ENCODE measurements at regions not wholly inside any gene's neighbourhood (a gene's known extent, or its start where the extent isn't known, plus 50 kb on each side); places are given as distances from the start of the nearest gene placed in this dataset.
A peak's percentile ranks its signal among the peaks of the same experiment; 100 is the strongest.

DNA sequence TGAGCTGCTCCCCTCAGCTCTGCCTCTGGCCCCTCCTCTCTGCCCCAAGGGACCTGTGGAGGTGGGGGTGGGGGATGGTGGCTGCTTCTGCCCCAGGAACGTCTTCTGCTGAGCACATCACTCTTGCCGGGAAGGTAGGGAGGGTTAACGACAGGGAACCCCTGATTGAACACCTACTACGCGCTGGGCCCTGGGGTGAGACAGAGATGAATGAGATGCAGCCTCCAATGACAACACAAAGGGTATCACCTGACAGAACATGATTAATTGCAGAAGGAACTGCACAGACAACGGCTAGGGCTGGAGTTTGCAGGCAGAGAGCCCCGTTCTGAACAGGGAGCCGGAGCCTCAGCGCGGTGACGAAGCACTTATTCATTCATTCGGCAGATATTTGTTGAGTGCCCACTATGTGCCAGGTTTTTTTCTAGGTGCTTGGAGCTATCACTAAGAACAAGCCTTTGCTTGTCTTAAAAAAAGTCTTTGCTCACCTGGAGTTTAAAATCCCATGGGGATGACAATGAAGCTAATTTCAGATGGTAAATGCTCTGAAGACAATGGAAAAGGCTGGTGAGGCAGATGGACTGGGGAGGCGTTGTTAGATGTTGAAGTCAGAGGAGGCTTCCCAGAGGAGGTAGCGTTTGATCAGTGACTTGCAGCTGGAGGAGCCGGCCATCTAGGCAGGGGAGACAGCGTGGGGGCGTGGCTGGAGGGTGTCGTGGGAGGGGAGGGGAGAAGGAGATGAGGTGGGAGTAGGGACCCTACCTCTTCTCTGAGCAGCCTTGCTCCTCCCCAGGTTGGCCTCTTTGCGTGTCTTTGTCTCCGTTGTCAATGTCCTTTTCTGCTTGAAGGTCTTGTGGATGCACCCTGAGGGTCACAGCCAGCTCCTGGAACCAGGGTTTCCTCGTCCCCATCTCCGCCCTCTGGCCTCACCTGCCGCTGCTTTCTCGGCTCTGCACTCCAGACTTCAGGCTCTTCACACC, 103.1 kb upstream of the CSF3R start:
- no peaks in the 10 kb centered on the region for H3K36me3 Mint-ChIP-seq (ENCODE audit: low read depth)
- DNase-seq, result peak; percentile 48
- H3K9me3 Mint-ChIP-seq, result no peaks in the 10 kb centered on the region
- H3K4me1 Mint-ChIP-seq, result peaks cover 97% of the 10 kb centered on the region
- H3K27me3 Mint-ChIP-seq (ENCODE audit: low read depth, poor library complexity), result peaks cover 9% of the 10 kb centered on the region
- peak overlapping the region; percentile 31 for H3K27ac Mint-ChIP-seq
- TF ChIP-seq, protein P1, sequence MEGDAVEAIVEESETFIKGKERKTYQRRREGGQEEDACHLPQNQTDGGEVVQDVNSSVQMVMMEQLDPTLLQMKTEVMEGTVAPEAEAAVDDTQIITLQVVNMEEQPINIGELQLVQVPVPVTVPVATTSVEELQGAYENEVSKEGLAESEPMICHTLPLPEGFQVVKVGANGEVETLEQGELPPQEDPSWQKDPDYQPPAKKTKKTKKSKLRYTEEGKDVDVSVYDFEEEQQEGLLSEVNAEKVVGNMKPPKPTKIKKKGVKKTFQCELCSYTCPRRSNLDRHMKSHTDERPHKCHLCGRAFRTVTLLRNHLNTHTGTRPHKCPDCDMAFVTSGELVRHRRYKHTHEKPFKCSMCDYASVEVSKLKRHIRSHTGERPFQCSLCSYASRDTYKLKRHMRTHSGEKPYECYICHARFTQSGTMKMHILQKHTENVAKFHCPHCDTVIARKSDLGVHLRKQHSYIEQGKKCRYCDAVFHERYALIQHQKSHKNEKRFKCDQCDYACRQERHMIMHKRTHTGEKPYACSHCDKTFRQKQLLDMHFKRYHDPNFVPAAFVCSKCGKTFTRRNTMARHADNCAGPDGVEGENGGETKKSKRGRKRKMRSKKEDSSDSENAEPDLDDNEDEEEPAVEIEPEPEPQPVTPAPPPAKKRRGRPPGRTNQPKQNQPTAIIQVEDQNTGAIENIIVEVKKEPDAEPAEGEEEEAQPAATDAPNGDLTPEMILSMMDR (IDR thresholded peaks at IDR 0.05), result no peak
- peak overlapping the region; percentile 40 for H3K4me3 Mint-ChIP-seq

DNA sequence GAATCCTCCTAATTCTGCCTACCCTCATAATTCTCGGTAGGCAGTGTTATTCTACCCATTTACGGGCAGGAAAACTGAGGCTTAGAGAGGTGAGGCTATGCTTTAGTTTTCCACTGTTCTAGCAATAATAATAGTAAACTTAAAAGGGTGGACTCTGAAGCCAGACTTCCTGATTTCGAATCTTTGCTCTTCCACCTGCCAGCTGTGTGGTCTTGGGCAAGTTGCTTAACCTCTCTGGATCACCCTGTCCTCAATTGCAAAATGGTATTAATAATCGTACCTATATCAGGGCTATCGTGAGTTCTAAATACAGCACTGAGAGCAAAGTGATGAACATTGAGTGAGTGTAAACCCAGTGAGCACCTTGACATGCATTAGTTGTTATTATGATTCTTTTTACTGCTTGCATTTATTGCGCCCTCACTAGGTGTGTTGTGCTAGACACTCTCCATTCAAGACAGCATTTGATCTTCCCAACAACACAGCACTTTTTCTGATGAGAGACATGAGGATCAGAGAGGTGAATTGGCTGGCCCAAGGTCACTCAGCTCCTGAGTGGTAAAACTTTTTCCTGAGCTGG, 102.3 kb upstream of the CSF3R start:
- Mint-ChIP-seq H3K4me1 (peaks cover 97% of the 10 kb centered on the region), H3K9me3 (no peaks in the 10 kb centered on the region), H3K27ac (no peak overlapping the region), H3K27me3 (ENCODE audit: low read depth, poor library complexity) (peaks cover 18% of the 10 kb centered on the region), H3K4me3 (no peak overlapping the region), H3K36me3 (ENCODE audit: low read depth) (no peaks in the 10 kb centered on the region)
- TF ChIP-seq, protein P1 (IDR thresholded peaks at IDR 0.05), result no peak
- DNase-seq, result no peak

DNA sequence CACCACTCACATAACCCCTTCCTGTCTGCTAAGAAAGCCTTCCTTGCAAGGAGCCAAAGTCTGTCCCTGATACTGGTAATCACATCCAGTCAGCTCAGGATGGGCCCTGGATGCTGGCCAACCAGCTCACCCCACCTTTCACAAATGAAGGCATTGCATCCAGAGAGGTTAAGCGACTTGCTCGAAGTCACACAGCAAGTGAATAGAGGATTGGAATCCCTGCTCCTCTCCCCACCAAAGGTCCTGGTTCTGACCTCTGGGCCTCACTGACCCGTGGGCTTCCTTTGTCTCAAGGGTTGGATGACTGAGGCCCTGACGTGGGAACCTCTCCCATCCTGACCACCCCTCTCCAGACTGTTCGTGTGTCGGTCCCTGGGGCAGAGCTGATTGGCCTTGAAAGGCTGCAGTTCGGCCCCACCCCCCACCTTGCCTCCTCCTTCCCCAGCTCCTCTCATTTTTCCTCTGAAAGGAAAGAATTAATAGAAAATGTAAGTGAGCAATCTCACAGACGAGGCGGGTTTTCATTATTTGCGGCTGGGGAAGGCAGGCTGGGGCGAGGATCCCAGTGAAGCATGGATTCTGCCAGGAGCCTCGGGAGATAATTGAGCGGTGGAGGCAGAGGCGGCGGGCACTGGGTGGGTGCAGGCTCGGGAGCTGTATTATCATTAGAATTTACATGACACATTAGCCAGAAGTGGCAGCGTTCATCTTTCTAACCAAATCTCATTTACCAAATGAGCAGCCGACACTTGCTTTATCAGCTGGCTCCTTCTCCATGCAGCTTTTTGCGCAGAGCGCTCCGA, 101.5 kb upstream of the CSF3R start:
- Mint-ChIP-seq H3K4me3 (peak overlapping the region; percentile 7), H3K27me3 (ENCODE audit: low read depth, poor library complexity) (peaks cover 19% of the 10 kb centered on the region), H3K36me3 (ENCODE audit: low read depth) (no peaks in the 10 kb centered on the region), H3K9me3 (no peaks in the 10 kb centered on the region), H3K4me1 (peaks cover 94% of the 10 kb centered on the region), H3K27ac (no peak overlapping the region)
- TF ChIP-seq, protein P1 (IDR thresholded peaks at IDR 0.05), result no peak
- no peak for DNase-seq

DNA sequence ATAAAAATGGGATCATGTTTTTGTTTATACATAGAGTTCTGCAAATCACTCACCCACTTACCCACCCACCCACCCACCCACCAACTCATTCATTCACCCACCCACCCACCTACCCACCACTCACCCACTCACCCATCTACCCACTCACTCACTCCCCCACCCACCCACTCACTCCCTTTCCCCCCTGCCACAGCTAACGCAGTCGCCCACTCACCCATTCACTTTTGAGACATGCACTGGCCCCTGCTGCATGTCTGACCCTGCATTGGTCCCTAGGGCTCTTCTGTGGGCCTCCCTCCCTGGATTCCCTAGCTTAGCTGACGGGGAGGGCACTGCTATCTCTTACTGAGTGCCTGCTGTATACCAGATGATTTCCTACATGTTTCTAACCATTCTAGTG, 100.4 kb upstream of the CSF3R start:
- TF ChIP-seq, protein P1 (IDR thresholded peaks at IDR 0.05), result no peak
- Mint-ChIP-seq H3K36me3 (ENCODE audit: low read depth) (no peaks in the 10 kb centered on the region), H3K9me3 (no peaks in the 10 kb centered on the region), H3K27me3 (ENCODE audit: low read depth, poor library complexity) (peaks cover 25% of the 10 kb centered on the region), H3K4me3 (no peak overlapping the region), H3K4me1 (peaks cover 94% of the 10 kb centered on the region), H3K27ac (no peak overlapping the region)
- DNase-seq, result no peak

DNA sequence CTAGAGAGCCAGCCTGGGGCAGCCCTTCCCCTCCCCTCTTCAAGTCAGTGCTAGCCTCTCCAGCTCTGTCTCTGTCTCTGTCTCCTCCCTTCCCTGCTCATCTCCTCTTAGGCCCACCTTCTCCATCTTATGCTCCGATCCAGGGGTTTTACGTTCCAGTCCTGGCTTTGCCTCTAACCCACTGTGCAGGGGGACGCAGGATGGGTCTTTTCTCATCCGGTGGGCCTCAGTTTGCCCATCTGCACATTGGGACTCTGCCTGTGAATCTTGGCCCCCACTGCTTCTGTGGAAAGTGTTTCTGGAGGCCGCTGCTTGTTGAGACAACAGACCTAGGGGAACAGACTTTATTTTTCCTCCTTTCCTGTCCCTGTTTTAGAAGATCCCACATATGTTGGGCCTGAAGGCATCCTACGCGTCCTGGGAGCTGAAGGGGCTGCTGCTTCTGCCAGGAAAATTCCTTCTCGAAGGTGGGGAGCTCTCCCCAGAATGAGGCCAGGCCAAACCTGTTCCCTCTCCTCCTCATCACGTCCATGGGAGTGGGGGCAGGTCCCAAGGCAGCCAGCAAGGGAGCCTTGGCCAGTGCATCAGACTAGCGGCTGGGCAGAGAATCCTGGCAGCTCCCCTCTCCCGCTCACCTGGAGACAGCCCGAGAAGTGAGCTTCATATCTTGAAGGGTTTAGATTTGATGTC, 99.5 kb upstream of the CSF3R start:
- TF ChIP-seq, protein P1 (IDR thresholded peaks at IDR 0.05), result no peak
- no peak for DNase-seq
- H3K9me3 Mint-ChIP-seq, result no peaks in the 10 kb centered on the region
- peaks cover 88% of the 10 kb centered on the region for H3K4me1 Mint-ChIP-seq
- peaks cover 25% of the 10 kb centered on the region for H3K27me3 Mint-ChIP-seq (ENCODE audit: low read depth, poor library complexity)
- no peak overlapping the region for H3K4me3 Mint-ChIP-seq
- H3K36me3 Mint-ChIP-seq (ENCODE audit: low read depth), result no peaks in the 10 kb centered on the region
- H3K27ac Mint-ChIP-seq, result no peak overlapping the region
